DMS53 (cell line): ENCODE measurements at regions not wholly inside any gene's neighbourhood (a gene's known extent, or its start where the extent isn't known, plus 50 kb on each side); places are given as distances from the start of the nearest gene placed in this dataset.

Source experiments
- DNase-seq: peaks from one replicate; lab custom pipeline; 2025; lab: John Stamatoyannopoulos, UW

GRCh38 chr1:193308438-193308837 lies 122.0 kb upstream of the B3GALT2 start:
- DNase-seq: peak; percentile 87

- no peak for DNase-seq
Observed at GRCh38 chr1:193306430-193306829, 120.0 kb upstream of the B3GALT2 start.
